ENCODE measurements at regions not wholly inside any gene's neighbourhood (a gene's known extent, or its start where the extent isn't known, plus 50 kb on each side); places are given as distances from the start of the nearest gene placed in this dataset.

DNA sequence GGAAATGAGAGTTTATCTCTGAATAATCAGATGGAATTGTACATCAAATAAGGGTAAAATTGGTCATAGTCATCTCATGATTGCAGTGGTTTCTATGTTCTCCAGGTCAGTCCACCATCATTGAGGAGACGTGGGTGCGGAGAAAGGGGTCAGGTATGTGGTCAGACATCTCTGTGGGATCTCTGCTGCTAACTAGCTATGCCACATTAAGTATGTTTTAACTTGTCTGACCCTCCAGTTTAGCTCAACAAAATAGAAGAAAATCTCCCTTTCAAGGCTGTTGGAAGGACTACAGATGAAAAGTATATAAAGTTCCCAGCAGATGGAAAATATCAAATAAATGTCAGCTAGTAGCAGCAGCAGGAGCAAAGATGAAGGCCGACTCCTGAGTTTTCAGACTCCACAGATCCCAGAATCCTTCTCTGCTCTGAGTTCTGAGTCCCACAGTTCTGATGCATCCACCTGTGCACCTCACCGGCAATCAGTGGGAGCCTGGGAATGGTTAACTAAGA, 106.6 kb upstream of the CYP1B1 start:
- no peaks in the 10 kb centered on the region for H3K36me3 ChIP-seq
- no peak overlapping the region for H3K27ac ChIP-seq
- no peaks in the 10 kb centered on the region for H3K27me3 ChIP-seq (ENCODE audit: insufficient read depth, low read depth, severe bottlenecking)
- no peaks in the 10 kb centered on the region for H3K9me3 ChIP-seq (ENCODE audit: severe bottlenecking)
- no peak for TF ChIP-seq CTCF (IDR thresholded peaks at IDR 0.05; ENCODE audit: low read depth, low read length)
- no peak for DNase-seq
- no peak overlapping the region for H3K4me3 ChIP-seq (ENCODE audit: low read depth, low read length)

DNA sequence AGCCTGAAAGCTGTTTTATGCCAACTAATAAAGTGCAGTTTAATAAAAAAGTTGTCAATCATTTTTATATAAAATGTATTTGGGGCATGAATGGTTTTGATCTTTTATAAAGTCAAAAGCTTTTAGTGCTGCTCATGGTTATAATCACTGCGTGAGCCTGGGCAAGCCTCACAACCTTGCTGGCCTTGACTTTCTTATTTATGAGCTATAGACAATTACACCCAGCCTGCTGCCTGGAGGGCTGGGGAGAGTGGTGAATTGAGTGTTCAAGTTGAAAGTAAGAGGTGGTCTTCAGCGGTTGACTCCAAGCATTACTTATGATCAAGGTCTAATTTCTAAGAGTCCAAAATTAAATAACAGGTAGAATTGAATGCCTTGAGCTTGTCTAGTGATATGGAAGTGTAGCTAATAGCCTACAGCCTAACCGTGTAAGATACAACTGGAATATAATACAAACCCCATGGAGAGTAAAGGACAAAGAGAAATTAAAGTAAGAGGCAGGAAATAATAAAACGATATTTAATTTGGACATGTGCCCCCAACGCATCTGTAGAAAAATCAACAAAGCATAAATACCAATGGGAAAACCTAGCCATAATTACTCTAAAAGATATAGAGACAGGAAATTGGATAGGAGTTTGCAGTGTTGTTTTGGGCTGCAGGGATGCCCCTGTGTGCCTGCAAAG, 106.0 kb upstream of the CYP1B1 start:
- no peak overlapping the region for H3K4me3 ChIP-seq (ENCODE audit: low read depth, low read length)
- no peak for TF ChIP-seq CTCF (IDR thresholded peaks at IDR 0.05; ENCODE audit: low read depth, low read length)
- H3K27me3 ChIP-seq (ENCODE audit: insufficient read depth, low read depth, severe bottlenecking) = no peaks in the 10 kb centered on the region
- no peak for DNase-seq
- H3K9me3 ChIP-seq (ENCODE audit: severe bottlenecking) = no peaks in the 10 kb centered on the region
- no peak overlapping the region for H3K27ac ChIP-seq
- H3K36me3 ChIP-seq = no peaks in the 10 kb centered on the region

- Histone ChIP-seq H3K36me3 (no peaks in the 10 kb centered on the region), H3K4me3 (ENCODE audit: low read depth, low read length) (no peak overlapping the region), H3K9me3 (ENCODE audit: severe bottlenecking) (no peaks in the 10 kb centered on the region), H3K27me3 (ENCODE audit: insufficient read depth, low read depth, severe bottlenecking) (no peaks in the 10 kb centered on the region), H3K27ac (no peak overlapping the region)
- no peak for TF ChIP-seq CTCF (IDR thresholded peaks at IDR 0.05; ENCODE audit: low read depth, low read length)
- no peak for DNase-seq
Measured at GRCh38 chr2:38180754-38181153, 104.8 kb upstream of the CYP1B1 start.

DNA sequence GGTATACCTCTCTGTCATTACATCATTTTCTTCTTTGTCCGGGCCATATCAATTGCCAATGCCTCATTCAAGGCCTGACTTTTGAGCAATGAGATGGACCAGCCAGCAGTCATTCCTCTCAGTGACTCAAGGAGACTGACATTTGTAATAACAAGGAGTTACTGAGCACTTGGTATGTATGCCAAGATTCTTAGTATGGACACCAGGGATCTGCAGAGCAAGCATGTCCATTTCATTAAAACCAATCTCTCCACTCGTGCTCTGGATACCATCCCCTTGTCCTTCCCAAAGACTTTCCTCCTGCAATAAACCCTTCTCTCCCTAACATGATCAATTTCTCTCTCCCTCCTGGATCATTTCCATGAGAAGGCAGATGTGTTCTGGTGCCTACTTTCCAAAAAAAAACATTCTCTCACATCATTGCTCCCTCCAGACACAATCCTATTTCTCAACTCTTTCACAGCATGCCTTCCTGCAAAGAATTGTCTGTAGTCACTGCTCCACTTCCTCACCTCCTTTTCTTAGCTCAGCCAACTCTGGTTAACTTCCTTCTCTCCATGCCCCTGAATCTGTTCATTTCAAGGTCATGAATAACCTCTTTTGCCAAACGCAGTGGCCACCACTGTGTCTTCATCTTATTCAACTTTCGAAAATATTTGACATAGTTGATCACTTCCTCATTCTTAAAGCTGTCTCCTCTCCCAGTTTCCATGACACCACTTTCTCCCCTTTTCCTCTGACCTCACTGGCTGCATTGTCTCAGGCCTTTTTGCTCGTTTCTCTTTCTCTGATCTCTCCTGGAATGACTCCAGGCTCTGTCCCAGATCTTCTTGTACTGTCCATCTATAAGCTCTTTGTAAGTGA, 102.8 kb upstream of the CYP1B1 start:
- H3K36me3 ChIP-seq = no peaks in the 10 kb centered on the region
- no peak overlapping the region for H3K4me3 ChIP-seq (ENCODE audit: low read depth, low read length)
- H3K27ac ChIP-seq = no peak overlapping the region
- DNase-seq = no peak
- no peak for TF ChIP-seq CTCF (IDR thresholded peaks at IDR 0.05; ENCODE audit: low read depth, low read length)
- no peaks in the 10 kb centered on the region for H3K9me3 ChIP-seq (ENCODE audit: severe bottlenecking)
- H3K27me3 ChIP-seq (ENCODE audit: insufficient read depth, low read depth, severe bottlenecking) = no peaks in the 10 kb centered on the region

DNA sequence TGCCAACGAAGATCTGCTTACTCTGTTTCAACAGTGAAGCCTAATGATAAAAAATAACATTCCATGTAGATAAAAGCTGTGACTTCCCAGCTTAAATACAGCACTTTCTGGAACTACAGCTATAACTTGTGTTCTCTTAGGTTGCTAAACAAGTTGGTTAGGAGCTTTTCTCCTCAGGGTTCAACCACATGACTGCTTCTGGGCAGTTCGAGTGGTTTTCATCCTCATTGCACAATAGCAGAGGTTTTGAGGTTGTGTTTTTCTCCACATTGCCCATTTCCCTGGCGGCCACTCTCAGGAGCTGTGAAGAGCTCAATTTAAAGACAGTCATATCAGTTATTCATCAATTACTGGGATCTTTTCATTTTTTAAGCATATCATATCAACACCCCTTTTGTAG, 102.2 kb upstream of the CYP1B1 start:
- no peak for TF ChIP-seq CTCF (IDR thresholded peaks at IDR 0.05; ENCODE audit: low read depth, low read length)
- H3K27ac ChIP-seq = no peak overlapping the region
- H3K4me3 ChIP-seq (ENCODE audit: low read depth, low read length) = no peak overlapping the region
- no peaks in the 10 kb centered on the region for H3K9me3 ChIP-seq (ENCODE audit: severe bottlenecking)
- H3K36me3 ChIP-seq = no peaks in the 10 kb centered on the region
- no peak for DNase-seq
- no peaks in the 10 kb centered on the region for H3K27me3 ChIP-seq (ENCODE audit: insufficient read depth, low read depth, severe bottlenecking)
